Naive thymus-derived CD4-positive, alpha-beta T cell (primary cell): ENCODE measurements at regions not wholly inside any gene's neighbourhood (a gene's known extent, or its start where the extent isn't known, plus 50 kb on each side); places are given as distances from the start of the nearest gene placed in this dataset.

Experiments used
- ATAC-seq: fragments of 150-1000 bp; cut with Tn5 transposase; 2 replicates; pipeline ENCODE4 v1.10.0; 2021; ENCODE audit warnings: mild to moderate bottlenecking, moderate library complexity
- CTCF ChIA-PET: fragments of 350-600 bp; sonication (Branson Sonifier 250); formaldehyde crosslinking; loops from one replicate; lab custom pipeline; 2021; ENCODE audit warnings: antibody characterized with exemption; lab: Charles Lee
- POLR2A ChIA-PET: fragments of 350-600 bp; sonication (Branson Sonifier 250); formaldehyde crosslinking; loops from one replicate; lab custom pipeline; 2021; ENCODE audit warnings: antibody characterized with exemption, inconsistent platforms; lab: Charles Lee
- DNase-seq, 9 donors: peaks; one replicate each; pipeline versions ENCODE4 v3.0.0 to v3.0.0-alpha.2; 2020 to 2022; ENCODE audit warnings: mixed read lengths in 1 of 9
- H3K27ac ChIP-seq: one replicate; pipeline ENCODE4 v1.7.0; 2013; ENCODE audit warnings: mild to moderate bottlenecking, low read depth, low read length, moderate library complexity
- H3K27me3 ChIP-seq, 2 donors: one replicate each; pipeline ENCODE4 v1.7.0; 2013; ENCODE audit warnings: low read length in 2 of 2, mild to moderate bottlenecking in 2 of 2, moderate library complexity in 2 of 2; ENCODE audit not compliant: control insufficient read depth in 2 of 2, insufficient read depth in 2 of 2
- H3K36me3 ChIP-seq, 3 experiments: 1 replicate in 2 of 3; 2 replicates in 1 of 3; pipeline ENCODE4 v1.7.0; 2013; ENCODE audit warnings: low read length in 3 of 3, mild to moderate bottlenecking in 3 of 3, moderate library complexity in 1 of 3; ENCODE audit not compliant: insufficient read depth in 3 of 3, control insufficient read depth in 2 of 3
- H3K4me1 ChIP-seq, 2 donors: one replicate each; pipeline ENCODE4 v1.7.0; 2013; ENCODE audit warnings: low read length in 2 of 2, mild to moderate bottlenecking in 2 of 2, moderate library complexity in 1 of 2; ENCODE audit not compliant: control insufficient read depth in 2 of 2, insufficient read depth in 2 of 2
- H3K4me3 ChIP-seq: 2 replicates; pipeline ENCODE4 v1.7.0; 2013; ENCODE audit warnings: mild to moderate bottlenecking, low read length
- H3K9me3 ChIP-seq, 3 experiments: 1 replicate in 2 of 3; 2 replicates in 1 of 3; pipeline ENCODE4 v1.7.0; 2013; ENCODE audit warnings: low read length in 3 of 3; ENCODE audit not compliant: control insufficient read depth in 2 of 3
- H3K27ac Mint-ChIP-seq, 9 donors: one replicate each; pipeline ENCODE4 v1.8.0; 2020 to 2022; ENCODE audit warnings: mixed read lengths in 9 of 9, mild to moderate bottlenecking in 8 of 9, moderate library complexity in 5 of 9, inconsistent platforms in 2 of 9
- H3K27me3 Mint-ChIP-seq, 5 donors: one replicate each; pipeline ENCODE4 v1.8.0; 2021 to 2022; ENCODE audit warnings: mixed read lengths in 5 of 5, mild to moderate bottlenecking in 1 of 5
- H3K36me3 Mint-ChIP-seq, 5 donors: one replicate each; pipeline ENCODE4 v1.8.0; 2020 to 2022; ENCODE audit warnings: mixed read lengths in 5 of 5, mild to moderate bottlenecking in 3 of 5, inconsistent platforms in 1 of 5
- H3K4me1 Mint-ChIP-seq, 7 donors: one replicate each; pipeline ENCODE4 v1.8.0; 2020 to 2022; ENCODE audit warnings: mixed read lengths in 7 of 7, mild to moderate bottlenecking in 3 of 7, inconsistent platforms in 1 of 7
- H3K4me3 Mint-ChIP-seq, 10 donors: one replicate each; pipeline ENCODE4 v1.8.0; 2020 to 2022; ENCODE audit warnings: mild to moderate bottlenecking in 10 of 10, mixed read lengths in 10 of 10, moderate library complexity in 6 of 10, inconsistent platforms in 2 of 10
- H3K9me3 Mint-ChIP-seq, 11 donors: one replicate each; pipeline ENCODE4 v1.8.0; 2020 to 2022; ENCODE audit warnings: mixed read lengths in 11 of 11, mild to moderate bottlenecking in 4 of 11, inconsistent platforms in 1 of 11, moderate library complexity in 1 of 11
- intact Hi-C, 2 donors: fragments of 100-400 bp; cut with micrococcal nuclease; formaldehyde crosslinking; loops; one replicate each; pipeline ENCODE4 v1.15.1; 2023

- no peak for ATAC-seq
- ChIA-PET POLR2A (interaction anchor here (0.8 kb wide), 1 partner anchor 36 kb away, joined by 3 read pairs; no protein-coding TSS in a partner anchor), CTCF (interaction anchor here (0.6 to 0.9 kb wide), 2 partner anchors 14 to 18 kb away, joined by 3 to 4 read pairs; no protein-coding TSS in a partner anchor)
- H3K4me3 ChIP-seq: no peak overlapping the region
- H3K9me3 ChIP-seq: no peaks in the 10 kb centered on the region
- H3K27me3 Mint-ChIP-seq: no peaks in the 10 kb centered on the region
- H3K9me3 Mint-ChIP-seq: peaks cover 0 to 11% (median 0%) of the 10 kb centered on the region in 11 donors
- H3K4me3 Mint-ChIP-seq: no peak overlapping the region
- no peaks in the 10 kb centered on the region for H3K36me3 ChIP-seq
- H3K4me1 ChIP-seq: no peaks in the 10 kb centered on the region
- peaks cover 0 to 5% (median 0%) of the 10 kb centered on the region in 5 donors for H3K36me3 Mint-ChIP-seq
- H3K27me3 ChIP-seq: no peaks in the 10 kb centered on the region
- peaks cover 0 to 31% (median 16%) of the 10 kb centered on the region in 7 donors for H3K4me1 Mint-ChIP-seq
- DNase-seq: no peak
- no peak overlapping the region for H3K27ac ChIP-seq
- intact Hi-C loops: loop anchor here in 1 of 2 donors (2.0 kb wide), 1 partner anchor 21 kb away; no protein-coding TSS in a partner anchor
- peak overlapping the region in 6 of 9 donors; percentile 3 to 85 (median 22) for H3K27ac Mint-ChIP-seq
Measured at GRCh38 chr3:67713764-67714469, 59.5 kb upstream of the SUCLG2 start.

- ChIA-PET CTCF (no interaction called here), POLR2A (no interaction called here)
- no peak for DNase-seq
- no peaks in the 10 kb centered on the region for H3K36me3 ChIP-seq
- no peak overlapping the region for H3K27ac Mint-ChIP-seq
- no peak overlapping the region for H3K4me3 ChIP-seq
- H3K4me1 Mint-ChIP-seq: peaks cover 0 to 22% (median 16%) of the 10 kb centered on the region in 7 donors
- intact Hi-C loops: no loop called here
- ATAC-seq: no peak
- H3K4me1 ChIP-seq: no peaks in the 10 kb centered on the region
- no peak overlapping the region for H3K27ac ChIP-seq
- peaks cover 0 to 4% (median 0%) of the 10 kb centered on the region in 11 donors for H3K9me3 Mint-ChIP-seq
- peaks cover 0 to 4% (median 0%) of the 10 kb centered on the region in 5 donors for H3K36me3 Mint-ChIP-seq
- H3K9me3 ChIP-seq: no peaks in the 10 kb centered on the region
- no peaks in the 10 kb centered on the region for H3K27me3 ChIP-seq
- H3K4me3 Mint-ChIP-seq: no peak overlapping the region
- no peaks in the 10 kb centered on the region for H3K27me3 Mint-ChIP-seq
Measured at GRCh38 chr3:67712259-67712658, 57.8 kb upstream of the SUCLG2 start.

DNA sequence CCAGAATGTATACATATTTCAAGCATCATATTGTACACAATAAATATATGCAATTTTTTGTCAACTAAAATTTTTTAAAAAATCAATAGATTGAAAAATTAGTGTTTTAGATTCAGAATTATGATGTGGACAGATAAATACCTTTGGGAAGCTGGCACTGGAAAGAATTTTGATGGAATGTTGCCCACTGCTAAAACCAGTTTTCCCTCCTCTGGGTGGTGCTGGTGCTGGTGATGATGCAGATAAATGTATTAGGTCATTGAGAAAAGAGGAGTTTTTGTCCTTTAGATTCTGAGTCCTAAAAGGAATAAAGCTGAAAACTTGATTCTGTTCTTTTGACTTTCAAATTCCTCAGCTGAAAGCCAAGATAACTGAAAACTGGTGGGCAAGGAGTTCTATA, 56.0 kb upstream of the SUCLG2 start:
- intact Hi-C loops: no loop called here
- no peak overlapping the region for H3K27ac ChIP-seq
- no peak overlapping the region for H3K4me3 Mint-ChIP-seq
- no peak for DNase-seq
- H3K36me3 Mint-ChIP-seq: peaks cover 0 to 4% (median 0%) of the 10 kb centered on the region in 5 donors
- no peak overlapping the region for H3K4me3 ChIP-seq
- CTCF ChIA-PET: interaction anchor here (1.2 kb wide), 1 partner anchor 55 kb away, joined by 5 read pairs; no protein-coding TSS in a partner anchor
- H3K4me1 ChIP-seq: no peaks in the 10 kb centered on the region
- H3K9me3 ChIP-seq: no peaks in the 10 kb centered on the region
- H3K27ac Mint-ChIP-seq: no peak overlapping the region
- POLR2A ChIA-PET: interaction anchor here (0.9 kb wide), 1 partner anchor 27 kb away, joined by 3 read pairs; no protein-coding TSS in a partner anchor
- H3K27me3 ChIP-seq: no peaks in the 10 kb centered on the region
- no peaks in the 10 kb centered on the region for H3K36me3 ChIP-seq
- H3K27me3 Mint-ChIP-seq: no peaks in the 10 kb centered on the region
- H3K9me3 Mint-ChIP-seq: peaks cover 0 to 4% (median 0%) of the 10 kb centered on the region in 11 donors
- ATAC-seq: no peak
- peaks cover 0 to 37% (median 28%) of the 10 kb centered on the region in 7 donors for H3K4me1 Mint-ChIP-seq

GRCh38 chr3:67706934-67707333, 52.5 kb upstream of the SUCLG2 start:
- DNase-seq: no peak
- H3K4me1 Mint-ChIP-seq: peaks cover 0 to 30% (median 18%) of the 10 kb centered on the region in 7 donors
- peak overlapping the region in 2 of 9 donors; percentile 40 to 51 for H3K27ac Mint-ChIP-seq
- no peaks in the 10 kb centered on the region for H3K27me3 ChIP-seq
- intact Hi-C loops: loop anchor here in 1 of 2 donors (2.0 kb wide), 1 partner anchor 16 kb away; no protein-coding TSS in a partner anchor
- no peaks in the 10 kb centered on the region for H3K9me3 ChIP-seq
- H3K27me3 Mint-ChIP-seq: no peaks in the 10 kb centered on the region
- H3K4me3 ChIP-seq: no peak overlapping the region
- H3K9me3 Mint-ChIP-seq: peaks cover 0 to 4% (median 0%) of the 10 kb centered on the region in 11 donors
- no peak for ATAC-seq
- H3K4me3 Mint-ChIP-seq: peak overlapping the region in 4 of 10 donors; percentile 36 to 56 (median 51)
- H3K36me3 Mint-ChIP-seq: peaks cover 0 to 5% (median 3%) of the 10 kb centered on the region in 5 donors
- CTCF ChIA-PET: no interaction called here
- no peak overlapping the region for H3K27ac ChIP-seq
- no peaks in the 10 kb centered on the region for H3K4me1 ChIP-seq
- H3K36me3 ChIP-seq: no peaks in the 10 kb centered on the region
- POLR2A ChIA-PET: interaction anchor here (1.1 kb wide), 1 partner anchor 27 kb away, joined by 3 read pairs; no protein-coding TSS in a partner anchor

- no peak overlapping the region for H3K27ac ChIP-seq
- ATAC-seq (no peak), DNase-seq (peak in 2 of 9 donors; percentile 4 to 11)
- Mint-ChIP-seq H3K4me1 (peaks cover 0 to 34% (median 18%) of the 10 kb centered on the region in 7 donors), H3K27ac (peak overlapping the region in 3 of 9 donors; percentile 2 to 57 (median 33)), H3K36me3 (peaks cover 0 to 10% (median 4%) of the 10 kb centered on the region in 5 donors), H3K27me3 (no peaks in the 10 kb centered on the region), H3K9me3 (no peaks in the 10 kb centered on the region), H3K4me3 (no peak overlapping the region)
- H3K4me3 ChIP-seq: no peak overlapping the region
- no peaks in the 10 kb centered on the region for H3K9me3 ChIP-seq
- H3K4me1 ChIP-seq: no peaks in the 10 kb centered on the region
- intact Hi-C loops: loop anchor here in 1 of 2 donors (5.0 kb wide), 2 partner anchors 322 to 592 kb away; no protein-coding TSS in a partner anchor
- no peaks in the 10 kb centered on the region for H3K36me3 ChIP-seq
- POLR2A ChIA-PET: interaction anchor here (1.1 to 1.2 kb wide), 2 partner anchors 18 to 21 kb away, joined by 3 read pairs; no protein-coding TSS in a partner anchor
- CTCF ChIA-PET: no interaction called here
- no peaks in the 10 kb centered on the region for H3K27me3 ChIP-seq
Measured at GRCh38 chr3:67704322-67704721, 49.9 kb upstream of the SUCLG2 start.
